CD14-positive monocyte (primary cell): ENCODE measurements at regions not wholly inside any gene's neighbourhood (a gene's known extent, or its start where the extent isn't known, plus 50 kb on each side); places are given as distances from the start of the nearest gene placed in this dataset.

Experiments
- DNase-seq, 3 donors: peaks; one replicate each; pipeline ENCODE4 v3.0.0-alpha.2; 2011 to 2022
- H2AFZ ChIP-seq: 2 replicates; pipeline ENCODE4 v1.6.0; 2012; ENCODE audit warnings: mild to moderate bottlenecking, low read depth, low read length, inconsistent platforms; ENCODE audit not compliant: insufficient read depth, poor library complexity, severe bottlenecking
- H3K27ac ChIP-seq, 2 donors: 1 replicate in 1 of 2; 2 replicates in 1 of 2; pipeline ENCODE4 v1.5.1; 2012 to 2013; ENCODE audit warnings: low read length in 2 of 2, control low read depth in 1 of 2, inconsistent platforms in 1 of 2, low read depth in 1 of 2, mild to moderate bottlenecking in 1 of 2
- H3K27me3 ChIP-seq, 2 donors: one replicate each; pipeline versions ENCODE4 v1.6.0 to v1.6.1; 2011 to 2013; ENCODE audit warnings: low read length in 2 of 2; ENCODE audit not compliant: control insufficient read depth in 2 of 2, insufficient read depth in 2 of 2
- H3K36me3 ChIP-seq, 2 donors: replicated peaks in 1 of 2; 1 replicate in 1 of 2; 2 replicates in 1 of 2; pipeline versions ENCODE4 v1.5.1 to v1.6.1; 2012 to 2013; ENCODE audit warnings: low read length in 2 of 2, control low read depth in 1 of 2, inconsistent platforms in 1 of 2, mild to moderate bottlenecking in 1 of 2; ENCODE audit not compliant: insufficient read depth in 2 of 2, control insufficient read depth in 1 of 2
- H3K4me1 ChIP-seq, 2 donors: 1 replicate in 1 of 2; 2 replicates in 1 of 2; pipeline versions ENCODE4 v1.5.1 to v1.6.1; 2012 to 2013; ENCODE audit warnings: low read length in 2 of 2, control low read depth in 1 of 2, inconsistent platforms in 1 of 2, mild to moderate bottlenecking in 1 of 2, moderate library complexity in 1 of 2; ENCODE audit not compliant: insufficient read depth in 2 of 2, control insufficient read depth in 1 of 2
- H3K4me2 ChIP-seq: replicated peaks from 2 replicates; pipeline ENCODE3; 2012; ENCODE audit warnings: low read length, moderate library complexity, mild to moderate bottlenecking; ENCODE audit not compliant: poor library complexity, severe bottlenecking; ENCODE audit errors: extremely low read depth
- H3K4me3 ChIP-seq, 3 experiments: fragments of 200-600 bp in 1 of 3; sonication (generic) in 1 of 3; replicated peaks in 1 of 3; 1 replicate in 2 of 3; 2 replicates in 1 of 3; pipeline ENCODE4 v1.5.1; 2011 to 2013; ENCODE audit warnings: low read length in 3 of 3, mild to moderate bottlenecking in 3 of 3, control low read depth in 2 of 3, low read depth in 2 of 3, inconsistent platforms in 1 of 3, moderate library complexity in 1 of 3
- H3K79me2 ChIP-seq: 2 replicates; pipeline ENCODE4 v1.6.0; 2012; ENCODE audit warnings: mild to moderate bottlenecking, control low read depth, inconsistent platforms, low read length, moderate library complexity; ENCODE audit not compliant: insufficient read depth
- H3K9ac ChIP-seq: 2 replicates; pipeline ENCODE4 v1.6.0; 2017; ENCODE audit warnings: low read length, mild to moderate bottlenecking; ENCODE audit not compliant: insufficient read depth, poor library complexity, severe bottlenecking
- H3K9me3 ChIP-seq, 2 donors: replicated peaks in 1 of 2; 1 replicate in 1 of 2; 2 replicates in 1 of 2; pipeline versions ENCODE4 v1.5.1 to v1.6.1; 2012 to 2013; ENCODE audit warnings: low read length in 2 of 2, control low read depth in 1 of 2; ENCODE audit not compliant: control insufficient read depth in 1 of 2, insufficient read depth in 1 of 2
- H4K20me1 ChIP-seq: 2 replicates; pipeline ENCODE4 v1.6.0; 2012; ENCODE audit warnings: mild to moderate bottlenecking, low read length, control low read depth, moderate library complexity; ENCODE audit not compliant: insufficient read depth
- H3K27ac Mint-ChIP-seq, 7 donors: one replicate each; pipeline ENCODE4 v1.8.0; 2020; ENCODE audit warnings: mild to moderate bottlenecking in 7 of 7, mixed read lengths in 7 of 7, moderate library complexity in 6 of 7, inconsistent platforms in 2 of 7
- H3K27me3 Mint-ChIP-seq, 3 donors: one replicate each; pipeline ENCODE4 v1.8.0; 2021 to 2022; ENCODE audit warnings: low read depth in 3 of 3, mild to moderate bottlenecking in 3 of 3, mixed read lengths in 3 of 3, moderate library complexity in 3 of 3, inconsistent platforms in 1 of 3
- H3K36me3 Mint-ChIP-seq, 2 donors: one replicate each; pipeline ENCODE4 v1.8.0; 2020; ENCODE audit warnings: mixed read lengths in 2 of 2, inconsistent platforms in 1 of 2, mild to moderate bottlenecking in 1 of 2
- H3K4me1 Mint-ChIP-seq: one replicate; pipeline ENCODE4 v1.8.0; 2020; ENCODE audit warnings: mild to moderate bottlenecking, mixed read lengths
- H3K4me3 Mint-ChIP-seq, 2 donors: one replicate each; pipeline ENCODE4 v1.8.0; 2020; ENCODE audit warnings: mild to moderate bottlenecking in 2 of 2, mixed read lengths in 2 of 2, moderate library complexity in 1 of 2
- H3K9me3 Mint-ChIP-seq, 7 donors: one replicate each; pipeline ENCODE4 v1.8.0; 2020 to 2022; ENCODE audit warnings: mixed read lengths in 7 of 7, mild to moderate bottlenecking in 6 of 7, moderate library complexity in 6 of 7, inconsistent platforms in 2 of 7
- CTCF ChIP-seq: fragments of 200-600 bp; IDR thresholded peaks from one replicate; pipeline ENCODE4 v1.8.0; 2022; ENCODE audit warnings: antibody characterized with exemption, mild to moderate bottlenecking
- WGBS: methylation state at CpG from one replicate; pipeline ENCODE4 v1.1.5; 2013; ENCODE audit warnings: missing lambda C conversion rate; ENCODE audit not compliant: insufficient coverage; 5-methylcytosine and 5-hydroxymethylcytosine counted together
- intact Hi-C, 2 donors: fragments of 100-400 bp; cut with micrococcal nuclease; formaldehyde crosslinking; loops; one replicate each; pipeline versions ENCODE4 v1.15.0 to v1.15.1; 2023

- no peak for TF ChIP-seq CTCF
- H3K4me1 ChIP-seq, result no peaks in the 10 kb centered on the region
- intact Hi-C loops, result no loop called here
- H3K27me3 ChIP-seq, result no peaks in the 10 kb centered on the region
- no peak overlapping the region for H3K9ac ChIP-seq
- no peak overlapping the region for H3K27ac ChIP-seq
- no peak overlapping the region for H3K4me3 ChIP-seq
- H3K4me1 Mint-ChIP-seq, result no peaks in the 10 kb centered on the region
- no peaks in the 10 kb centered on the region for H3K9me3 ChIP-seq
- H2AFZ ChIP-seq, result no peak overlapping the region
- no peak for DNase-seq
- H3K36me3 Mint-ChIP-seq, result no peaks in the 10 kb centered on the region
- H3K27me3 Mint-ChIP-seq, result peaks cover 0 to 1% (median 0%) of the 10 kb centered on the region in 3 donors
- H4K20me1 ChIP-seq, result no peaks in the 10 kb centered on the region
- H3K79me2 ChIP-seq, result no peaks in the 10 kb centered on the region
- H3K27ac Mint-ChIP-seq, result no peak overlapping the region
- no peak overlapping the region for H3K4me3 Mint-ChIP-seq
- no peaks in the 10 kb centered on the region for H3K36me3 ChIP-seq
- no peak overlapping the region for H3K4me2 ChIP-seq
- H3K9me3 Mint-ChIP-seq, result peaks cover 0 to 2% (median 0%) of the 10 kb centered on the region in 7 donors
Measured at GRCh38 chr6:133099573-133099972, 141.6 kb upstream of the EYA4 start.

- Mint-ChIP-seq H3K4me1 (no peaks in the 10 kb centered on the region), H3K27me3 (peaks cover 0 to 1% (median 0%) of the 10 kb centered on the region in 3 donors), H3K27ac (no peak overlapping the region), H3K9me3 (peaks cover 0 to 2% (median 0%) of the 10 kb centered on the region in 7 donors), H3K36me3 (no peaks in the 10 kb centered on the region), H3K4me3 (no peak overlapping the region)
- Histone ChIP-seq H2AFZ (no peak overlapping the region), H3K27me3 (no peaks in the 10 kb centered on the region), H4K20me1 (no peaks in the 10 kb centered on the region), H3K36me3 (no peaks in the 10 kb centered on the region), H3K9ac (no peak overlapping the region), H3K4me3 (no peak overlapping the region), H3K4me1 (no peaks in the 10 kb centered on the region), H3K9me3 (no peaks in the 10 kb centered on the region), H3K27ac (no peak overlapping the region), H3K79me2 (no peaks in the 10 kb centered on the region), H3K4me2 (no peak overlapping the region)
- TF ChIP-seq CTCF, result no peak
- WGBS, result no CpG with 5 or more reads among the region's 3 CpGs
- intact Hi-C loops, result no loop called here
- DNase-seq, result no peak
Measured at GRCh38 chr6:133100865-133101264, 140.3 kb upstream of the EYA4 start.
